ENCODE measurements at regions not wholly inside any gene's neighbourhood (a gene's known extent, or its start where the extent isn't known, plus 50 kb on each side); places are given as distances from the start of the nearest gene placed in this dataset.

DNA sequence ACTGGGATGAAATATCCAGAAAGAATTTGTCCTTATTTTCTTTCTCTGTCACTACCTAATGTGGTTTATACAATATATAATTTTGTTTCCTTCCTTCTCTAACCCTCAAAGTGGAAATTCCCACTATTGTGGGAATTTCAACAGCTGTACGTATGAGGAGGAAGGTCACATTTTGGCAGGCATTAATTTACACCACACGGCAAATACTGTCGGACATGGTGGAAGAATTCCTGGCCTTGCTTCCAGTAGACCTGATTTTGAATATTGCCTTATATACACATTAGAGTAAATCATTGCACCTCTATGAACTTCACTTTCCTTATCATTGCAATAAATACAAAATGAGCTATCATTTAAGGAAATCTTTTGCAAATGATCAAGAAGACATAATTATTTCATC is 358.1 kb upstream of the ETAA1 start:
- TF ChIP-seq POLR2AphosphoS5 (IDR thresholded peaks at IDR 0.05): no peak
- TF ChIP-seq, protein P1, sequence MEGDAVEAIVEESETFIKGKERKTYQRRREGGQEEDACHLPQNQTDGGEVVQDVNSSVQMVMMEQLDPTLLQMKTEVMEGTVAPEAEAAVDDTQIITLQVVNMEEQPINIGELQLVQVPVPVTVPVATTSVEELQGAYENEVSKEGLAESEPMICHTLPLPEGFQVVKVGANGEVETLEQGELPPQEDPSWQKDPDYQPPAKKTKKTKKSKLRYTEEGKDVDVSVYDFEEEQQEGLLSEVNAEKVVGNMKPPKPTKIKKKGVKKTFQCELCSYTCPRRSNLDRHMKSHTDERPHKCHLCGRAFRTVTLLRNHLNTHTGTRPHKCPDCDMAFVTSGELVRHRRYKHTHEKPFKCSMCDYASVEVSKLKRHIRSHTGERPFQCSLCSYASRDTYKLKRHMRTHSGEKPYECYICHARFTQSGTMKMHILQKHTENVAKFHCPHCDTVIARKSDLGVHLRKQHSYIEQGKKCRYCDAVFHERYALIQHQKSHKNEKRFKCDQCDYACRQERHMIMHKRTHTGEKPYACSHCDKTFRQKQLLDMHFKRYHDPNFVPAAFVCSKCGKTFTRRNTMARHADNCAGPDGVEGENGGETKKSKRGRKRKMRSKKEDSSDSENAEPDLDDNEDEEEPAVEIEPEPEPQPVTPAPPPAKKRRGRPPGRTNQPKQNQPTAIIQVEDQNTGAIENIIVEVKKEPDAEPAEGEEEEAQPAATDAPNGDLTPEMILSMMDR (IDR thresholded peaks at IDR 0.05): no peak
- no peak for TF ChIP-seq POLR2A (IDR thresholded peaks at IDR 0.05; ENCODE audit: low read depth)
- no peak for TF ChIP-seq EP300 (IDR thresholded peaks at IDR 0.05)

Measured in esophagus muscularis mucosa (tissue), 4 donors.